Sigmoid colon (tissue), 4 donors: ENCODE measurements at regions not wholly inside any gene's neighbourhood (a gene's known extent, or its start where the extent isn't known, plus 50 kb on each side); places are given as distances from the start of the nearest gene placed in this dataset.

ENCODE experiments used
- CTCF ChIP-seq, 4 experiments: fragments of 450-650 bp in 3 of 4; fragments of 200-600 bp in 1 of 4; IDR thresholded peaks; one replicate each; pipeline ENCODE4 v1.5.1; 2016 to 2019; ENCODE audit warnings: antibody characterized with exemption in 4 of 4, mild to moderate bottlenecking in 3 of 4, moderate library complexity in 2 of 4
- EP300 ChIP-seq, 4 donors: sonication (generic); formaldehyde crosslinking; IDR thresholded peaks; one replicate each; pipeline ENCODE4 v1.6.1; 2017; ENCODE audit warnings: antibody characterized with exemption in 4 of 4
- POLR2A ChIP-seq, 2 donors: fragments of 450-650 bp; IDR thresholded peaks; one replicate each; pipeline ENCODE4 v1.6.1; 2016; ENCODE audit warnings: antibody characterized with exemption in 2 of 2, mild to moderate bottlenecking in 2 of 2, moderate library complexity in 2 of 2

- TF ChIP-seq CTCF (IDR thresholded peaks at IDR 0.05) (no peak), POLR2A (IDR thresholded peaks at IDR 0.05) (no peak), EP300 (IDR thresholded peaks at IDR 0.05) (no peak)
These were observed 247.5 kb upstream of the CRY1 start for GRCh38 chr12:107340898-107341297.
